GM18873 (cell line): ENCODE measurements at regions not wholly inside any gene's neighbourhood (a gene's known extent, or its start where the extent isn't known, plus 50 kb on each side); places are given as distances from the start of the nearest gene placed in this dataset.
"Not testable (repeated sequence)": the region's sequence is repeated elsewhere in the genome, so short reads cannot be mapped to it uniquely, and the experiment has no call there.

Experiments
- ATAC-seq: cut with Tn5 transposase; IDR thresholded peaks from one replicate; pipeline ENCODE4 v1.9.1; 2021; ENCODE audit warnings: mild to moderate bottlenecking, moderate library complexity, moderate number of reproducible peaks; ENCODE audit not compliant: unreplicated experiment, low FRiP score

- ATAC-seq: no peak
Observed at GRCh38 chr3:29168696-29169095, 112.2 kb upstream of the RBMS3 start.

GRCh38 chr3:29169451-29169850, 111.4 kb upstream of the RBMS3 start:
- ATAC-seq: no peak

GRCh38 chr3:29171043-29171990, 109.6 kb upstream of the RBMS3 start:
- ATAC-seq: no peak

- ATAC-seq: no peak
Observed at GRCh38 chr3:29176501-29176900, 104.4 kb upstream of the RBMS3 start.

- ATAC-seq: no peak
Observed at GRCh38 chr3:29178809-29179793, 101.8 kb upstream of the RBMS3 start.

- no peak for ATAC-seq
Observed at GRCh38 chr3:29181149-29181780, 99.6 kb upstream of the RBMS3 start.

- ATAC-seq: no peak
Observed at GRCh38 chr3:29181872-29182271, 99.0 kb upstream of the RBMS3 start.

- not testable (repeated sequence) for ATAC-seq
Observed at GRCh38 chr3:29182828-29183227, 98.0 kb upstream of the RBMS3 start.

- no peak for ATAC-seq
Observed at GRCh38 chr3:29183346-29184087, 97.4 kb upstream of the RBMS3 start.

- ATAC-seq: no peak
Observed at GRCh38 chr3:29185706-29186105, 95.2 kb upstream of the RBMS3 start.

GRCh38 chr3:29186131-29186599, 94.7 kb upstream of the RBMS3 start:
- ATAC-seq: no peak

GRCh38 chr3:29186982-29187725, 93.7 kb upstream of the RBMS3 start:
- ATAC-seq: no peak

- no peak for ATAC-seq
Observed at GRCh38 chr3:29189328-29189727, 91.5 kb upstream of the RBMS3 start.

- ATAC-seq: no peak
Observed at GRCh38 chr3:29194139-29194538, 86.7 kb upstream of the RBMS3 start.

- ATAC-seq: no peak
Observed at GRCh38 chr3:29195056-29195455, 85.8 kb upstream of the RBMS3 start.

- no peak for ATAC-seq
Observed at GRCh38 chr3:29201604-29202003, 79.3 kb upstream of the RBMS3 start.

- ATAC-seq: no peak
Observed at GRCh38 chr3:29202378-29202777, 78.5 kb upstream of the RBMS3 start.

- no peak for ATAC-seq
Observed at GRCh38 chr3:29203851-29204250, 77.0 kb upstream of the RBMS3 start.

GRCh38 chr3:29207427-29207826, 73.4 kb upstream of the RBMS3 start:
- no peak for ATAC-seq
